Urothelium cell line (cell line): ENCODE measurements at regions not wholly inside any gene's neighbourhood (a gene's known extent, or its start where the extent isn't known, plus 50 kb on each side); places are given as distances from the start of the nearest gene placed in this dataset.
"Not testable (repeated sequence)": the region's sequence is repeated elsewhere in the genome, so short reads cannot be mapped to it uniquely, and the experiment has no call there.

Source experiments
- DNase-seq: peaks from one replicate; pipeline ENCODE4 v3.0.0; 2011; ENCODE audit warnings: low spot score, mixed read lengths
- FAIRE-seq: peaks from 2 replicates; lab custom pipeline; 2011; peaks lifted over from hg19 to GRCh38; lab: Jason Lieb, UNC

GRCh38 chr14:53378142-53378541 lies 225.0 kb upstream of the DDHD1 start:
- FAIRE-seq: peak; percentile 90
- no peak for DNase-seq

- no peak for FAIRE-seq
These were observed 222.9 kb upstream of the DDHD1 start for GRCh38 chr14:53376064-53376463.

GRCh38 chr14:53375599-53375998 lies 222.5 kb upstream of the DDHD1 start:
- no peak for FAIRE-seq

More at GRCh38 chr14:53376064-53376463, 222.9 kb upstream of the DDHD1 start:
- DNase-seq: no peak

GRCh38 chr14:53368711-53369201 lies 215.6 kb upstream of the DDHD1 start:
- FAIRE-seq (no peak), DNase-seq (peak; percentile 52)

More at GRCh38 chr14:53375599-53375998, 222.5 kb upstream of the DDHD1 start:
- DNase-seq: no peak

- DNase-seq (no peak), FAIRE-seq (no peak)
These were observed 214.9 kb upstream of the DDHD1 start for GRCh38 chr14:53368066-53368465.

- peak; percentile 50 for FAIRE-seq
- DNase-seq: no peak
These were observed 214.5 kb upstream of the DDHD1 start for GRCh38 chr14:53367644-53368026.

- DNase-seq (no peak), FAIRE-seq (no peak)
These were observed 212.5 kb upstream of the DDHD1 start for GRCh38 chr14:53365486-53366130.

- DNase-seq, FAIRE-seq: not testable (repeated sequence)
These were observed 209.8 kb upstream of the DDHD1 start for GRCh38 chr14:53362916-53363315.

GRCh38 chr14:53360829-53361228 lies 207.7 kb upstream of the DDHD1 start:
- DNase-seq (no peak), FAIRE-seq (no peak)

- no peak for DNase-seq
- no peak for FAIRE-seq
These were observed 205.0 kb upstream of the DDHD1 start for GRCh38 chr14:53358166-53358565.

- no peak for DNase-seq
- FAIRE-seq: peak; percentile 74
These were observed 203.4 kb upstream of the DDHD1 start for GRCh38 chr14:53356361-53357150.

GRCh38 chr14:53355581-53356112 lies 202.5 kb upstream of the DDHD1 start:
- peak; percentile 93 for FAIRE-seq
- peak; percentile 91 for DNase-seq

- FAIRE-seq: no peak
- no peak for DNase-seq
These were observed 201.2 kb upstream of the DDHD1 start for GRCh38 chr14:53354336-53354735.

GRCh38 chr14:53350866-53351265 lies 197.7 kb upstream of the DDHD1 start:
- no peak for FAIRE-seq
- no peak for DNase-seq

GRCh38 chr14:53350429-53350828 lies 197.3 kb upstream of the DDHD1 start:
- FAIRE-seq: no peak
- DNase-seq: no peak

- DNase-seq: no peak
These were observed 193.9 kb upstream of the DDHD1 start for GRCh38 chr14:53346988-53347387.

GRCh38 chr14:53341324-53341723 lies 188.2 kb upstream of the DDHD1 start:
- no peak for DNase-seq
- FAIRE-seq: no peak

More at GRCh38 chr14:53346988-53347387, 193.9 kb upstream of the DDHD1 start:
- peak; percentile 63 for FAIRE-seq

GRCh38 chr14:53338192-53338591 lies 185.1 kb upstream of the DDHD1 start:
- DNase-seq (peak; percentile 94), FAIRE-seq (peak; percentile 99)

- FAIRE-seq: peak; percentile 37
- DNase-seq: no peak
These were observed 183.6 kb upstream of the DDHD1 start for GRCh38 chr14:53336729-53337128.

GRCh38 chr14:53333809-53334208 lies 180.7 kb upstream of the DDHD1 start:
- peak; percentile 62 for FAIRE-seq
- DNase-seq: no peak

GRCh38 chr14:53331921-53332320 lies 178.8 kb upstream of the DDHD1 start:
- DNase-seq (no peak), FAIRE-seq (peak; percentile 59)

GRCh38 chr14:53331247-53331646 lies 178.1 kb upstream of the DDHD1 start:
- DNase-seq: peak; percentile 68
- FAIRE-seq: peak; percentile 80
